Glutamatergic neuron (in vitro differentiated cells): ENCODE measurements at regions not wholly inside any gene's neighbourhood (a gene's known extent, or its start where the extent isn't known, plus 50 kb on each side); places are given as distances from the start of the nearest gene placed in this dataset.

ENCODE experiments used
- DNase-seq: peaks from one replicate; pipeline ENCODE4 v3.0.0; 2022
- H3K27ac Mint-ChIP-seq: one replicate; pipeline ENCODE4 v1.8.0; 2020; ENCODE audit warnings: mild to moderate bottlenecking, mixed read lengths, inconsistent platforms; ENCODE audit not compliant: unreplicated experiment
- H3K27me3 Mint-ChIP-seq: one replicate; pipeline ENCODE4 v1.8.0; 2020; ENCODE audit warnings: mild to moderate bottlenecking, moderate library complexity, mixed read lengths, inconsistent platforms; ENCODE audit not compliant: unreplicated experiment
- H3K36me3 Mint-ChIP-seq: one replicate; pipeline ENCODE4 v1.8.0; 2020; ENCODE audit warnings: mild to moderate bottlenecking, mixed read lengths, inconsistent platforms; ENCODE audit not compliant: unreplicated experiment
- H3K4me1 Mint-ChIP-seq: one replicate; pipeline ENCODE4 v1.8.0; 2020; ENCODE audit warnings: mild to moderate bottlenecking, low read depth, mixed read lengths, inconsistent platforms; ENCODE audit not compliant: unreplicated experiment
- H3K4me3 Mint-ChIP-seq: one replicate; pipeline ENCODE4 v1.8.0; 2020; ENCODE audit warnings: mild to moderate bottlenecking, mixed read lengths, inconsistent platforms; ENCODE audit not compliant: unreplicated experiment
- H3K9me3 Mint-ChIP-seq: one replicate; pipeline ENCODE4 v1.8.0; 2020; ENCODE audit warnings: mild to moderate bottlenecking, moderate library complexity, mixed read lengths, inconsistent platforms; ENCODE audit not compliant: unreplicated experiment
- TF ChIP-seq, protein P1 (sequence below): fragments of 200-600 bp; sonication (generic); IDR thresholded peaks from one replicate; pipeline ENCODE4 v1.5.0; 2021; ENCODE audit not compliant: partially characterized antibody, unreplicated experiment

DNA sequence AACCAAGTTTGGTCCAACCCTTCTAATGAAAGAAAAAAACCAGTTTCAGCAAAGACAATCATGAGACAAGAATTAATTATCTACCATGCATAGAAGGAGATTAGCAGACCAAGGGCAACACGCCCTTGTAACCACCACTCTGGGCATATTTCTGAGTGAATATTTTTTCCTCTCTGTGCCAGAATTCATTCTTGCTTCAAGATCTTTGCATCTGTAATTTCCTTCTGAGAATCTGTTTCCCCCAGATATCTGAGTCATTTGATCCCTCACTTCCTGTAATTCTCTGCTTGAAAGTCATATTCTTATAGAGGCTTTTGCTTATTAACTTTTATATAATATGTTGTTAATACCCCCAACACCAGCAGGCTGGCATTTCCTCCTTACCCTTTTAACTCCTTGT is 243.7 kb downstream of the SLC16A7 start:
- TF ChIP-seq, protein P1, sequence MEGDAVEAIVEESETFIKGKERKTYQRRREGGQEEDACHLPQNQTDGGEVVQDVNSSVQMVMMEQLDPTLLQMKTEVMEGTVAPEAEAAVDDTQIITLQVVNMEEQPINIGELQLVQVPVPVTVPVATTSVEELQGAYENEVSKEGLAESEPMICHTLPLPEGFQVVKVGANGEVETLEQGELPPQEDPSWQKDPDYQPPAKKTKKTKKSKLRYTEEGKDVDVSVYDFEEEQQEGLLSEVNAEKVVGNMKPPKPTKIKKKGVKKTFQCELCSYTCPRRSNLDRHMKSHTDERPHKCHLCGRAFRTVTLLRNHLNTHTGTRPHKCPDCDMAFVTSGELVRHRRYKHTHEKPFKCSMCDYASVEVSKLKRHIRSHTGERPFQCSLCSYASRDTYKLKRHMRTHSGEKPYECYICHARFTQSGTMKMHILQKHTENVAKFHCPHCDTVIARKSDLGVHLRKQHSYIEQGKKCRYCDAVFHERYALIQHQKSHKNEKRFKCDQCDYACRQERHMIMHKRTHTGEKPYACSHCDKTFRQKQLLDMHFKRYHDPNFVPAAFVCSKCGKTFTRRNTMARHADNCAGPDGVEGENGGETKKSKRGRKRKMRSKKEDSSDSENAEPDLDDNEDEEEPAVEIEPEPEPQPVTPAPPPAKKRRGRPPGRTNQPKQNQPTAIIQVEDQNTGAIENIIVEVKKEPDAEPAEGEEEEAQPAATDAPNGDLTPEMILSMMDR: no peak
- Mint-ChIP-seq H3K36me3 (no peaks in the 10 kb centered on the region), H3K4me1 (peaks cover 2% of the 10 kb centered on the region), H3K4me3 (no peak overlapping the region), H3K9me3 (no peaks in the 10 kb centered on the region), H3K27me3 (peaks cover 1% of the 10 kb centered on the region), H3K27ac (no peak overlapping the region)
- no peak for DNase-seq

GRCh38 chr12:59843260-59843843 is 247.5 kb downstream of the SLC16A7 start:
- no peak overlapping the region for H3K27ac Mint-ChIP-seq
- H3K9me3 Mint-ChIP-seq: no peaks in the 10 kb centered on the region
- DNase-seq: no peak
- H3K4me3 Mint-ChIP-seq: no peak overlapping the region
- H3K4me1 Mint-ChIP-seq: peaks cover 2% of the 10 kb centered on the region
- no peaks in the 10 kb centered on the region for H3K27me3 Mint-ChIP-seq
- TF ChIP-seq, protein P1: no peak
- H3K36me3 Mint-ChIP-seq: no peaks in the 10 kb centered on the region

DNA sequence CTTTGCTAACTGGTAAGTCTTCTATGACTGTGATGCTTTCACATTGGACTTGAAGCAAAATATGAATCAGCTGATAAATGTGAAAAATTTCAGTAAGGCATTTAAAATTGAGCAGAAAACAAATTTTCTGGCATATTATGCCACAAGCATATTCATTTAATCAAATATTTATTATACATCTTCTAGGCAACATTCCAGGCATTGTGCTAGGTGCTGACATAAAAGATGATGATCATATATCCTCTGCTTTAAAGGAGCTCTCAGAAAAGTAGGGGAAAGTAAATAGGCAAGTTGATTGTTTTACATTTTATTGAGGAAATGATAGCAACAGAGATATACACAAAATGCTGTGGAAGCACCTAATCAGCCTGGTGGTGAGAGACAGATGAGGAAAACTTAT is 248.9 kb downstream of the SLC16A7 start:
- Mint-ChIP-seq H3K4me1 (peaks cover 2% of the 10 kb centered on the region), H3K4me3 (no peak overlapping the region), H3K9me3 (no peaks in the 10 kb centered on the region), H3K27me3 (no peaks in the 10 kb centered on the region), H3K27ac (no peak overlapping the region), H3K36me3 (no peaks in the 10 kb centered on the region)
- TF ChIP-seq, protein P1: no peak
- no peak for DNase-seq

GRCh38 chr12:59845293-59845692 is 249.5 kb downstream of the SLC16A7 start:
- Mint-ChIP-seq H3K4me1 (peaks cover 4% of the 10 kb centered on the region), H3K36me3 (no peaks in the 10 kb centered on the region), H3K27me3 (no peaks in the 10 kb centered on the region), H3K4me3 (no peak overlapping the region), H3K9me3 (no peaks in the 10 kb centered on the region), H3K27ac (no peak overlapping the region)
- TF ChIP-seq, protein P1: no peak
- no peak for DNase-seq

GRCh38 chr12:59847127-59847526 is 251.3 kb downstream of the SLC16A7 start:
- Mint-ChIP-seq H3K36me3 (no peaks in the 10 kb centered on the region), H3K27me3 (no peaks in the 10 kb centered on the region), H3K4me3 (no peak overlapping the region), H3K9me3 (no peaks in the 10 kb centered on the region), H3K27ac (no peak overlapping the region), H3K4me1 (peaks cover 4% of the 10 kb centered on the region)
- DNase-seq: no peak
- TF ChIP-seq, protein P1: no peak
